ENCODE measurements at regions not wholly inside any gene's neighbourhood (a gene's known extent, or its start where the extent isn't known, plus 50 kb on each side); places are given as distances from the start of the nearest gene placed in this dataset.

DNA sequence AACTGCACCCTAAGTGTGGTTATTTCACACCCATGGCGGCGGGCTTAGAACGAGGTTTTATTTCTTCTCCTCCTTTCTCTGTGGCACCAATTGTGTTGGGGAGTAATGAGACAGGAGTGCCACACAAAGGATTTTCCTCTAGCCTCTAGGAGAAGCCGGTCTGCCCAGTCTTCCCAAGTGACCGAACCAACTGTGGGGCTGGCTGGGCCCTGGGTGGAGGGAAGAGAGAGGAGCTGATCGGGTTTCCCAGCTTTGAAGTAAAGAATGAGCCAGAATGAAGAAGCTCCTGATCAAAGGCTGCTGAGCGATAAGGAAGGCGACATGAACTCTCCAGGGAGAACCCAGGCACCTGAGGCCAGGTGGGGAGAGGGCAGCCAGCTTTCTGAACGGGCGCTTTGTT lies 616.0 kb upstream of the BTBD3 start:
- 90% methylated on average over 10 of the region's 10 CpGs for WGBS
- intact Hi-C loops (cut with DNase I): no loop called here
- no peak overlapping the region for H3K27ac ChIP-seq (replicated peaks in 1 of 4)

DNA sequence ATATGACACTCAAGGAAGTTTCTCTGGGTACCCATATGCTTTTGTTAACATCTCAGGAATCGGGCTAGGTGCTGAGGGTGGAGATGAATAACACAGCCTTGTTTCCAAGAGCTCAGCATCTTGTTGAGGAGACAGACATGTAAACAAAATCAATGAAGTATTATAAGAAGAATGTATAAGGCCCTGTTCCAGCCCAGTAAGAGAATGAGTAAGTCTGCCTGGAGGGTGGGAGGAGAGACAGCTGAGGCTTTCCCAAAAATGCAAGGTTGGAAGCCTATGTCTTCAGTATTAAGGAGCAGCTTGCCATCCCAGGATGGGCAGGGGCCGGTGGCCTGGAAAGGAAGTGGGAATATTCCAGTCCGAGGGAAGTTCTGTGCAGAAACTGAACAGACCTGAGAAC lies 615.3 kb upstream of the BTBD3 start:
- 72% methylated on average over 3 of the region's 3 CpGs for WGBS
- H3K36me3 ChIP-seq: no peaks in the 10 kb centered on the region
- H3K9me3 ChIP-seq: no peaks in the 10 kb centered on the region
- no peaks in the 10 kb centered on the region for H3K4me1 ChIP-seq
- DNase-seq (ENCODE audit: extremely low spot score): no peak
- H3K27me3 ChIP-seq: no peaks in the 10 kb centered on the region
- TF ChIP-seq POLR2A (IDR thresholded peaks at IDR 0.05; ENCODE audit: low read depth) (no peak), POLR2AphosphoS5 (IDR thresholded peaks at IDR 0.05) (no peak), EP300 (IDR thresholded peaks at IDR 0.05) (no peak)
- TF ChIP-seq, protein P1, sequence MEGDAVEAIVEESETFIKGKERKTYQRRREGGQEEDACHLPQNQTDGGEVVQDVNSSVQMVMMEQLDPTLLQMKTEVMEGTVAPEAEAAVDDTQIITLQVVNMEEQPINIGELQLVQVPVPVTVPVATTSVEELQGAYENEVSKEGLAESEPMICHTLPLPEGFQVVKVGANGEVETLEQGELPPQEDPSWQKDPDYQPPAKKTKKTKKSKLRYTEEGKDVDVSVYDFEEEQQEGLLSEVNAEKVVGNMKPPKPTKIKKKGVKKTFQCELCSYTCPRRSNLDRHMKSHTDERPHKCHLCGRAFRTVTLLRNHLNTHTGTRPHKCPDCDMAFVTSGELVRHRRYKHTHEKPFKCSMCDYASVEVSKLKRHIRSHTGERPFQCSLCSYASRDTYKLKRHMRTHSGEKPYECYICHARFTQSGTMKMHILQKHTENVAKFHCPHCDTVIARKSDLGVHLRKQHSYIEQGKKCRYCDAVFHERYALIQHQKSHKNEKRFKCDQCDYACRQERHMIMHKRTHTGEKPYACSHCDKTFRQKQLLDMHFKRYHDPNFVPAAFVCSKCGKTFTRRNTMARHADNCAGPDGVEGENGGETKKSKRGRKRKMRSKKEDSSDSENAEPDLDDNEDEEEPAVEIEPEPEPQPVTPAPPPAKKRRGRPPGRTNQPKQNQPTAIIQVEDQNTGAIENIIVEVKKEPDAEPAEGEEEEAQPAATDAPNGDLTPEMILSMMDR (IDR thresholded peaks at IDR 0.05): no peak
- intact Hi-C loops (cut with DNase I): no loop called here
- H3K27ac ChIP-seq (replicated peaks in 1 of 4): no peak overlapping the region
- no peak overlapping the region for H3K4me3 ChIP-seq

More for the DNA sequence above, 616.0 kb upstream of the BTBD3 start:
- no peaks in the 10 kb centered on the region for H3K36me3 ChIP-seq
- no peak for DNase-seq (ENCODE audit: extremely low spot score)
- no peaks in the 10 kb centered on the region for H3K9me3 ChIP-seq
- no peak overlapping the region for H3K4me3 ChIP-seq
- no peak for TF ChIP-seq POLR2A (IDR thresholded peaks at IDR 0.05; ENCODE audit: low read depth)
- no peak for TF ChIP-seq POLR2AphosphoS5 (IDR thresholded peaks at IDR 0.05)
- TF ChIP-seq, protein P1 (IDR thresholded peaks at IDR 0.05): no peak
- no peak for TF ChIP-seq EP300 (IDR thresholded peaks at IDR 0.05)
- H3K4me1 ChIP-seq: no peaks in the 10 kb centered on the region
- no peaks in the 10 kb centered on the region for H3K27me3 ChIP-seq

DNA sequence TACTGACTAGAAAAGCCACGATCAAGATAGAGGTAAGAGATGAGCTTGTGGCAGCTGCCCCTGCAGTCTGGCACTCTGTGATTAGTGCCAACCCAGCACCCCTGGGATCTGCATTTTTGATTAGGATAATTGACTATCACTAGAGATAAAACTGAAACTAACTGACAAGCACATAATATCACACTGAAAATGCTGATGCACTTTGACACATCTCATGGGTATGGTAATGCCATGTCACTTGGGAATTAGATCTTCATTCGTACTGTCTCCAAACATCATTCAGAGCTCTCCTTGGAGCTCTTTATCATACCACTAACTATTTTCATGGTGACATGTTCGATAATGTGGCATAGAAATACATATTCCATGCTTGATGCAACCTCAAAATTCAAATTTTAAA lies 612.9 kb upstream of the BTBD3 start:
- Histone ChIP-seq H3K36me3 (no peaks in the 10 kb centered on the region), H3K9me3 (no peaks in the 10 kb centered on the region), H3K4me1 (no peaks in the 10 kb centered on the region), H3K27me3 (no peaks in the 10 kb centered on the region), H3K27ac (replicated peaks in 1 of 4) (no peak overlapping the region), H3K4me3 (no peak overlapping the region)
- no peak for DNase-seq (ENCODE audit: extremely low spot score)
- TF ChIP-seq POLR2AphosphoS5 (IDR thresholded peaks at IDR 0.05): no peak
- TF ChIP-seq, protein P1 (IDR thresholded peaks at IDR 0.05): no peak
- TF ChIP-seq POLR2A (IDR thresholded peaks at IDR 0.05; ENCODE audit: low read depth): no peak
- TF ChIP-seq EP300 (IDR thresholded peaks at IDR 0.05): no peak
- 78% methylated on average over 3 of the region's 3 CpGs for WGBS
- intact Hi-C loops (cut with DNase I): no loop called here

DNA sequence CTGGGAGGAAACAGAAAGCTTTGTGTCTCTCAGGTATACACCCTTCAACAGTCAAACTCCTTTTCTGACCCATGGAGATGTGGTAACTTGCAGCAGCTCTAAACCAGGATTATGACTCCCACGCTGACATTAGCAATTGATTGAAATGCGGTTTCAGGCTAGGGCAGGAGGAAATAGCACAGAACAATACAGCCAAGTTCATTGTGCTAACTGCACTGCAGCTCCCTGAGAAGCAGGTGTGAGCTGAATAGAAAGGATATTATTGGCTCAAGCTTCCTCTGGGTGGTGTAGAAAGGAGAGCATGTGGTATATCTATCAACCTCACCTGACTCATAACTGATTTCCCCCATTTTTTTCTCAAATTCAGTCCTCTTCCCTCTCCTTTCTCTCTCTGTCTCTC lies 612.3 kb upstream of the BTBD3 start:
- H3K4me3 ChIP-seq: no peak overlapping the region
- DNase-seq (ENCODE audit: extremely low spot score): no peak
- H3K4me1 ChIP-seq: no peaks in the 10 kb centered on the region
- TF ChIP-seq POLR2A (IDR thresholded peaks at IDR 0.05; ENCODE audit: low read depth) (no peak), EP300 (IDR thresholded peaks at IDR 0.05) (no peak), POLR2AphosphoS5 (IDR thresholded peaks at IDR 0.05) (no peak)
- TF ChIP-seq, protein P1 (IDR thresholded peaks at IDR 0.05): no peak
- H3K27me3 ChIP-seq: no peaks in the 10 kb centered on the region
- H3K36me3 ChIP-seq: no peaks in the 10 kb centered on the region
- 44% methylated on average over 2 of the region's 2 CpGs for WGBS
- no peaks in the 10 kb centered on the region for H3K9me3 ChIP-seq
- intact Hi-C loops (cut with DNase I): no loop called here
- no peak overlapping the region for H3K27ac ChIP-seq (replicated peaks in 1 of 4)

DNA sequence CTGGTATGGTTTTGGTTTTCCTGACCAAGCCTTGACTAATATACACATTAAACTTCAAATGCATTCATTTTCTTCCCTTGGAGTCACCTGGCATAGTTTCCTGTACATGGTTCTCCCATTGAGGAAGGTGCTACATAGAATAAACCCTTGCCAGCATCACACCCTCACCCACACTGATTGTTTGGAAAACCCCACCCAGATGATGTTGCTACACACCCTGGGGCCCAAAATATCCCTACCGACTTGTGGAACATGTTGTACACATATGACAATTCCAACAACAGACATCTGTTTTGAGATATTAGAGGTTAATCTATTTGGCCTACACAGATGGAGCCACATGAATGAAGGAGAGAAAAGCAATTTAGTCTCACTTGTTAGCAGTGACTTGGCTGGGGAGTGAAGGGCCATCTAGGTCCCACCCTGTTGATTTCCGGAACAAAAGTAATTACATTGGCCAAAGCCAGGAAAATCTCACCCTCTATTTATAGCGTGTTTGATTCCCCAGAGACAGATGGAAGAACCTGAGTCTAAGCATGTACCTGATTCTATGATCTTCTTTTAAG lies 606.0 kb upstream of the BTBD3 start:
- Histone ChIP-seq H3K4me3 (no peak overlapping the region), H3K27me3 (no peaks in the 10 kb centered on the region), H3K36me3 (no peaks in the 10 kb centered on the region), H3K9me3 (no peaks in the 10 kb centered on the region), H3K4me1 (no peaks in the 10 kb centered on the region), H3K27ac (replicated peaks in 1 of 4) (no peak overlapping the region)
- intact Hi-C loops (cut with DNase I): no loop called here
- TF ChIP-seq, protein P1 (IDR thresholded peaks at IDR 0.05): no peak
- TF ChIP-seq POLR2A (IDR thresholded peaks at IDR 0.05; ENCODE audit: low read depth): no peak
- WGBS: 87% methylated on average over 3 of the region's 3 CpGs
- no peak for DNase-seq (ENCODE audit: extremely low spot score)
